BJ (cell line): ENCODE measurements at regions not wholly inside any gene's neighbourhood (a gene's known extent, or its start where the extent isn't known, plus 50 kb on each side); places are given as distances from the start of the nearest gene placed in this dataset.

Experiments used
- CTCF ChIA-PET: fragments of 350-600 bp; formaldehyde crosslinking; extraction: SDS; loops from one replicate; lab custom pipeline; 2021; ENCODE audit warnings: antibody characterized with exemption, inconsistent platforms; lab: Yijun Ruan, JAX
- POLR2A ChIA-PET: fragments of 300-600 bp; sonication (Branson Sonifier 250); formaldehyde crosslinking; extraction: SDS; loops from one replicate; lab custom pipeline; 2021; ENCODE audit warnings: antibody characterized with exemption; lab: Charles Lee
- DNase-seq: peaks from one replicate; pipeline ENCODE4 v3.0.0-alpha.2; 2011; ENCODE audit warnings: low read depth
- H3K27me3 ChIP-seq: 2 replicates; pipeline ENCODE4 v1.6.0; 2011; ENCODE audit warnings: low read length; ENCODE audit not compliant: control insufficient read depth, insufficient read depth
- H3K36me3 ChIP-seq: 2 replicates; pipeline ENCODE4 v1.5.1; 2011; ENCODE audit warnings: low read length; ENCODE audit not compliant: control insufficient read depth, insufficient read depth
- H3K4me3 ChIP-seq: 2 replicates; pipeline ENCODE4 v1.5.1; 2011; ENCODE audit warnings: low read depth, mild to moderate bottlenecking, control low read depth, low read length
- TF ChIP-seq, protein P1 (sequence below): IDR thresholded peaks from 2 replicates; pipeline ENCODE4 v1.5.1; 2011; ENCODE audit warnings: low read depth, mild to moderate bottlenecking, control low read depth, inconsistent platforms, low read length, moderate library complexity; ENCODE audit not compliant: insufficient read depth

DNA sequence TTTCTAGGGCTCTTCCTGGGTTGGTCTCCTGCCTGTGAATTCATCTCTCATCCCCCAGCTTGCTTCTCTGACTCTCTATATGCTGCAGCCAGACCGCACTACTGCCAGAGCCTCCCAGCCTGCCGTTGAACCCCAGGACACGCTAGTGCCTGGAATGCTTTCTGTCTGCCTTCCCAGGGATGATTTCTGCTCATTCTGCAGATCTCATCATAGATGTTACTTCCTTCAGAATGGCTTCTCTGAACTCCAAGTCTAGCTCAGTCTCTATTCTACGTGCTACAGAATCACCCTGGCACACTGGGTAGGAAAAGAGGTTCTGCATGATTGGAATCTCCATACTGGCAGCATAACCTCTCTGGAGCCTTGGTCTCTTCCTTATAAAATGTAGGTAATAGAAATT is 94.8 kb upstream of the RAB12 start:
- TF ChIP-seq, protein P1, sequence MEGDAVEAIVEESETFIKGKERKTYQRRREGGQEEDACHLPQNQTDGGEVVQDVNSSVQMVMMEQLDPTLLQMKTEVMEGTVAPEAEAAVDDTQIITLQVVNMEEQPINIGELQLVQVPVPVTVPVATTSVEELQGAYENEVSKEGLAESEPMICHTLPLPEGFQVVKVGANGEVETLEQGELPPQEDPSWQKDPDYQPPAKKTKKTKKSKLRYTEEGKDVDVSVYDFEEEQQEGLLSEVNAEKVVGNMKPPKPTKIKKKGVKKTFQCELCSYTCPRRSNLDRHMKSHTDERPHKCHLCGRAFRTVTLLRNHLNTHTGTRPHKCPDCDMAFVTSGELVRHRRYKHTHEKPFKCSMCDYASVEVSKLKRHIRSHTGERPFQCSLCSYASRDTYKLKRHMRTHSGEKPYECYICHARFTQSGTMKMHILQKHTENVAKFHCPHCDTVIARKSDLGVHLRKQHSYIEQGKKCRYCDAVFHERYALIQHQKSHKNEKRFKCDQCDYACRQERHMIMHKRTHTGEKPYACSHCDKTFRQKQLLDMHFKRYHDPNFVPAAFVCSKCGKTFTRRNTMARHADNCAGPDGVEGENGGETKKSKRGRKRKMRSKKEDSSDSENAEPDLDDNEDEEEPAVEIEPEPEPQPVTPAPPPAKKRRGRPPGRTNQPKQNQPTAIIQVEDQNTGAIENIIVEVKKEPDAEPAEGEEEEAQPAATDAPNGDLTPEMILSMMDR, result no peak
- POLR2A ChIA-PET, result no interaction called here
- DNase-seq, result no peak
- CTCF ChIA-PET, result no interaction called here
- H3K36me3 ChIP-seq, result no peaks in the 10 kb centered on the region
- peaks cover 7% of the 10 kb centered on the region for H3K27me3 ChIP-seq
- H3K4me3 ChIP-seq, result no peak overlapping the region

DNA sequence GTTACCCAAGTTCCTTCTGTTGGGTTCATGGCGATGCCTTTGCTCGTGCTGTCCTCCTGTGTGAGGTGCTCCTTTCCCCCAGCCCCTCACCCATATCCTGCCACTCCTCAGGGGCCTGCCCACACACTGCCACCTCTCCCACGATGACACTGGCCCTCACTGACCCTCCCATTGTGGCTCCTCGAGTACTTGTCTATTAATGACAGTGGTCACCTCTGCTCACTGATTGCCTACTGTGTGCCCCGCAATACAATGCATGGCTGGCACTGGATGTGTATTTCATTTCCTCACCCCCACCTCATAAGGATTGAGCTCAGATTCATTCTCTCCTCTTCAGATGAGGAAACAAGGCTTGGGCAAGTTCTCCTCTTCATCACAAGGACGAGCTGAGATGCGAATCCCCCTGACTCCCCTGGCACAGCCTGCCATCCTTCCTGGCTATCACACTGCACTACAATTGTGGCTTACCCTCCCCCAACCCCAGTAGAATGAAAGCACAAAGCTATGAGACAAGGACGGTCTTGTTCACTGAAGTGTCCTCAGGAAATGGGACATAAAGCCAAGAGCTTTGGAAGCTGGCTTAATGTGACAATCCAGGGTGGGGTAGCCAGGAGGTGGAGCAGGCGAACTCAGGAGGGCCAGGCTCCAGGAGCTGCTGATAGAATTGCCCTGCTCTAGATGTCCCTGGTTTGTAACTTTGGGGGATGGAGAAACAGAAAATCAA is 93.9 kb upstream of the RAB12 start:
- ChIA-PET POLR2A (no interaction called here), CTCF (interaction anchor here (0.9 to 1.4 kb wide), 2 partner anchors 8 to 28 kb away, joined by 3 read pairs; no protein-coding TSS in a partner anchor)
- DNase-seq, result no peak

DNA sequence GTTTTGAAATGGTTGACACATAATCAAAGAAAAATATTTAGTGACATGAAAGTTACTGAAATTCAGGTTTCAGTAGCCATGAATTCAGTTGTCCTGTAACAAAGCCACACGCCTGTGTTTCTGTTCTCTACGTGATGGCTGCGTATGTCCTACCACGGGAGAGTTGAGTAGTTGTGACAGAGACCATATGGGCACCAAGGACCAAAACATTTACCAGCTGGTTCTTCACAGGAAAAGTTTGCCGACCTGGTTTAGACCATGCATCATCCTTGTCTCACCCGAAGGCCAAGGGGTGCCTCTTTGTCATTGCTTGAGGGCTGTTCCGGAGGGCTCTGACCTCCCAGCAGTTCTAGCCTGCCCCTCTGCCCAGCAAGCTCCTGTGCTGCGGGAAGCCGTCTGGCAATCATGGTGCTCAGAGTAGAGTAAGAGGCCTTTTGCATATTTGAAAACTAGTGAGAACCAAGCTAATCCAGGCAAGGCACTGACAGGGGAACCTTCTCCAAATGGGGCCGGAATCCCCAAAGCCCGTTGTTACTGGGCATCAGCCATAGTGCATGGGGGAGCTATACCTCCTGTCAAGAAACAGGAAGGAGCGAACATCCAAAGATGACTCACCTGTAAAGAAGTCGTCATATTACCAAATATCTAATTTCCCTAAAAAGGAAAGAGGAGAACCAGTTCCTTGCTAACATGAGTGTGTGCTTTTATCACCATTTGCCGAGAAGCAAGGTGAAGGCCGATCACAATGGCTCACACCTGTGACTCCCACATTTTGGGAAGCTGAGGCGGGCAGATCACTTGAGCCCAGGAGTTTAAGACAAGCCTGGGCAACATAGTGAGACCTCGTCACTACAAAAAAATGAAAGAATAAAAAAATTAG is 92.6 kb upstream of the RAB12 start:
- H3K27me3 ChIP-seq, result peaks cover 4% of the 10 kb centered on the region
- CTCF ChIA-PET, result interaction anchor here (1.4 kb wide), 1 partner anchor 29 kb away, joined by 3 read pairs; no protein-coding TSS in a partner anchor

More for the DNA sequence above, 93.9 kb upstream of the RAB12 start:
- TF ChIP-seq, protein P1, result no peak
- Histone ChIP-seq H3K27me3 (peaks cover 4% of the 10 kb centered on the region), H3K4me3 (no peak overlapping the region), H3K36me3 (no peaks in the 10 kb centered on the region)

DNA sequence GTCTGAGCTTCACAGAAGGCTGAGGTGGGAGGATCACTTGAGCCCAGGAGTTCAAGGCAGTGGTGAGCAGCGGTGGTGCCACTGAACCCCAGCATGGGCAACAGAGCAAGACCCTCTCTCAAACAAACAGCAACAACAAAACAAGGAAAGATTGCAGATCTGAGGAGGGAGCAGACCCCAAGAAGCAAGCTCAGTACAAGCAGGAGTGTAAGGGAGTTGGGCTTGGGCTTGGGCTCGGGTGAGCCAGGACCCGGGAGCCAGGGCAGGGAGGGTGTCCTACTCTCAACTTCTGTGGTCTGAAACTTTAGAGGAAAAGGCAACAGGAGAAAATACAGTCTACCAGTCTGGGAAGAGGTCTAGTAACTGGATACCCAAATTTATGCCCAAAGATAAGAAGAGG is 92.0 kb upstream of the RAB12 start:
- no peak for DNase-seq
- no peaks in the 10 kb centered on the region for H3K36me3 ChIP-seq
- peaks cover 4% of the 10 kb centered on the region for H3K27me3 ChIP-seq
- CTCF ChIA-PET, result interaction anchor here (1.0 kb wide), 1 partner anchor 1296 kb away, joined by 6 read pairs; no protein-coding TSS in a partner anchor
- TF ChIP-seq, protein P1, result no peak
- no peak overlapping the region for H3K4me3 ChIP-seq
- POLR2A ChIA-PET, result no interaction called here

More for the DNA sequence above, 92.6 kb upstream of the RAB12 start:
- Histone ChIP-seq H3K36me3 (no peaks in the 10 kb centered on the region), H3K4me3 (no peak overlapping the region)
- TF ChIP-seq, protein P1, result no peak
- POLR2A ChIA-PET, result no interaction called here
- DNase-seq, result no peak

DNA sequence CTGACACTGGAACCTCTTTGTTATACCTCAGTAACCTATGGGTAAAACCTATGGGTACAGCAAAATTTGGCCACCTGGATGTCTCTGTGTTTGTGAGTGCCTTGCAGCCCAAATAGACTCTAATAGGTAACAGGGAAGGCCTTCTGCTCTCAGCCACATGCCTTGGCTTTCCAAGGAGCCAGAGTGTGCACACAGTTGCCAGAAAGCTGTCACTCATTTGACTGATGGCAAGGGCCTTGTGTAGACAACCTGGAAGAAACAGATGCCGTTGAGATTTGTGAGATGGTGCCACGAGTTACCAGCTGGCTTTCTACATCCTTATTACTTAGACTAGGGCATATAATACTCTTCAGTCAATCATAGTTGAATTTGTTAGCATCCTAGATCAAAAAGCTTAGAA is 90.1 kb upstream of the RAB12 start:
- Histone ChIP-seq H3K36me3 (no peaks in the 10 kb centered on the region), H3K4me3 (no peak overlapping the region), H3K27me3 (peaks cover 10% of the 10 kb centered on the region)
- DNase-seq, result no peak
- ChIA-PET POLR2A (no interaction called here), CTCF (no interaction called here)
- TF ChIP-seq, protein P1, result no peak
